Thymus (tissue), 11 donors: ENCODE measurements at regions not wholly inside any gene's neighbourhood (a gene's known extent, or its start where the extent isn't known, plus 50 kb on each side); places are given as distances from the start of the nearest gene placed in this dataset.
"Not testable (repeated sequence)": the region's sequence is repeated elsewhere in the genome, so short reads cannot be mapped to it uniquely, and the experiment has no call there.

Experiments used
- DNase-seq, 9 donors: peaks; one replicate each; pipeline ENCODE4 v3.0.0-alpha.2; 2013; ENCODE audit warnings: low spot score in 9 of 9, low read depth in 6 of 9, missing footprints in 1 of 9
- H3K27ac ChIP-seq, 2 donors: one replicate each; pipeline ENCODE4 v1.5.1; 2013; ENCODE audit warnings: control low read depth in 1 of 2, low read depth in 1 of 2, low read length in 1 of 2, mild to moderate bottlenecking in 1 of 2, moderate library complexity in 1 of 2
- H3K27me3 ChIP-seq, 2 donors: one replicate each; pipeline ENCODE4 v1.5.1; 2013; ENCODE audit warnings: low read length in 1 of 2; ENCODE audit not compliant: control insufficient read depth in 2 of 2, insufficient read depth in 1 of 2
- H3K36me3 ChIP-seq, 2 donors: one replicate each; pipeline ENCODE4 v1.5.1; 2013; ENCODE audit warnings: low read length in 1 of 2, mild to moderate bottlenecking in 1 of 2, moderate library complexity in 1 of 2; ENCODE audit not compliant: control insufficient read depth in 2 of 2, insufficient read depth in 2 of 2
- H3K4me1 ChIP-seq, 2 donors: one replicate each; pipeline ENCODE4 v1.5.1; 2013; ENCODE audit warnings: low read length in 2 of 2; ENCODE audit not compliant: control insufficient read depth in 2 of 2, insufficient read depth in 2 of 2
- H3K4me3 ChIP-seq, 2 donors: one replicate each; pipeline ENCODE4 v1.5.1; 2013; ENCODE audit warnings: low read length in 2 of 2, control low read depth in 1 of 2, mild to moderate bottlenecking in 1 of 2
- H3K9me3 ChIP-seq, 2 donors: one replicate each; pipeline ENCODE4 v1.5.1; 2013; ENCODE audit warnings: low read length in 1 of 2, mild to moderate bottlenecking in 1 of 2; ENCODE audit not compliant: control insufficient read depth in 2 of 2, insufficient read depth in 1 of 2
- WGBS: extraction: QIAGEN DNeasy Blood & Tissue Kit; methylation state at CpG from one replicate; pipeline ENCODE4 v1.1.7; 2013; 5-methylcytosine and 5-hydroxymethylcytosine counted together
- donor health status: healthy.

GRCh38 chr11:90700789-90701439, 478.1 kb upstream of the CHORDC1 start:
- no peaks in the 10 kb centered on the region for H3K9me3 ChIP-seq
- H3K4me3 ChIP-seq, result no peak overlapping the region
- H3K4me1 ChIP-seq, result no peaks in the 10 kb centered on the region
- no peak overlapping the region for H3K27ac ChIP-seq
- no peak for DNase-seq
- no peaks in the 10 kb centered on the region for H3K27me3 ChIP-seq
- H3K36me3 ChIP-seq, result no peaks in the 10 kb centered on the region
- WGBS, result 88% methylated on average over 4 of the region's 4 CpGs

- Histone ChIP-seq H3K27me3 (no peaks in the 10 kb centered on the region), H3K9me3 (no peaks in the 10 kb centered on the region), H3K27ac (no peak overlapping the region), H3K36me3 (no peaks in the 10 kb centered on the region), H3K4me1 (no peaks in the 10 kb centered on the region), H3K4me3 (no peak overlapping the region)
- no peak for DNase-seq
- 87% methylated on average over 2 of the region's 2 CpGs for WGBS
Measured at GRCh38 chr11:90699791-90700400, 477.0 kb upstream of the CHORDC1 start.

DNA sequence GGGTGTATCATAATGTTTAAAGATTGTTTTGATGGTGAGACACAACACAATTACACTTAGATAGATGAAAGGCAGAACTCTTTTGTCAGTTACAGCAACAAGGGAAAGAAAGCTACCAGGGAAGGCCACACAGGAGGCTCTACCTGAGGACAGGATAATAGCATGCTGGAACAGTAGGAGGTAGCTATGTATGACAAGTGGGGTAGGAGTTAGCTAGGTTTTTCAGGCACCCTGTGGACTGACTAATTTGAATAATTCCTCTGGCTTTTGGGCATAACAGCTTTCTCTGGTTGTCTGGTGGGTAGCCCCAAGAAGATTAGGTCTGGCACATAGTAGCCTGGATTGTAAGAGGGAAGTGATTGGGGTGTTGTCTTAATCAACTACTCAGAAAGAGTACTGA, 475.4 kb upstream of the CHORDC1 start:
- no peaks in the 10 kb centered on the region for H3K27me3 ChIP-seq
- DNase-seq, result no peak
- no peaks in the 10 kb centered on the region for H3K36me3 ChIP-seq
- no peaks in the 10 kb centered on the region for H3K4me1 ChIP-seq
- no peak overlapping the region for H3K27ac ChIP-seq
- H3K9me3 ChIP-seq, result peaks cover 1 to 6% of the 10 kb centered on the region in 2 donors
- H3K4me3 ChIP-seq, result no peak overlapping the region

- 88% methylated on average over 1 of the region's 1 CpG for WGBS
Measured at GRCh38 chr11:90675496-90675895, 452.6 kb upstream of the CHORDC1 start.

DNA sequence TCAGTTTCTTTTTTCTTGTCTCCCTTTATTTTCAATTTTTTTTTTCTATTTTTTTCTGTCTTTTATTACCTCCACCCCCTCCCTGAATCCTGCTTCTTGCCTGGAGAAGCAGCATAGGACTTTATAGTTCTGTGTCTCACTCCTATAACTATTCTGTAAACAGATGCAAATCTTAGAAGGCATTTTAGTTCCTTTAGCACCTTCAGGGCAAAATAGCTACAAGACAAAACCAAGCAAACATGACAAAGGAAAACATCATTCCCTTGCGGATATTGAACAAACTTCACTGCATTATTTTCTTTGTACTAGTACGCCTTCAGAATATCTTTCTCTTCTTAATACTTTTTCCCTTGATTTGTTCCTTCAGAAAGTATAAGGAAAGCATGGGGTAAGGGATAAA, 446.2 kb upstream of the CHORDC1 start:
- no peak for DNase-seq
- Histone ChIP-seq H3K27me3 (no peaks in the 10 kb centered on the region), H3K36me3 (no peaks in the 10 kb centered on the region), H3K4me1 (no peaks in the 10 kb centered on the region), H3K27ac (no peak overlapping the region), H3K4me3 (no peak overlapping the region), H3K9me3 (no peaks in the 10 kb centered on the region)
- 100% methylated on average over 2 of the region's 2 CpGs for whole genome bisulfite sequencing

More at GRCh38 chr11:90675496-90675895, 452.6 kb upstream of the CHORDC1 start:
- not testable (repeated sequence) for H3K4me1 ChIP-seq, H3K36me3 ChIP-seq, DNase-seq, H3K9me3 ChIP-seq, H3K4me3 ChIP-seq, H3K27ac ChIP-seq, H3K27me3 ChIP-seq

- Histone ChIP-seq H3K4me3 (no peak overlapping the region), H3K4me1 (no peaks in the 10 kb centered on the region), H3K36me3 (no peaks in the 10 kb centered on the region), H3K9me3 (no peaks in the 10 kb centered on the region), H3K27me3 (no peaks in the 10 kb centered on the region), H3K27ac (no peak overlapping the region)
- DNase-seq, result no peak
Measured at GRCh38 chr11:90668502-90668901, 445.7 kb upstream of the CHORDC1 start.

- no peaks in the 10 kb centered on the region for H3K27me3 ChIP-seq
- no peaks in the 10 kb centered on the region for H3K4me1 ChIP-seq
- no peaks in the 10 kb centered on the region for H3K36me3 ChIP-seq
- H3K4me3 ChIP-seq, result no peak overlapping the region
- WGBS, result 85% methylated on average over 2 of the region's 2 CpGs
- H3K27ac ChIP-seq, result no peak overlapping the region
- no peaks in the 10 kb centered on the region for H3K9me3 ChIP-seq
- no peak for DNase-seq
Measured at GRCh38 chr11:90661233-90661632, 438.4 kb upstream of the CHORDC1 start.

DNA sequence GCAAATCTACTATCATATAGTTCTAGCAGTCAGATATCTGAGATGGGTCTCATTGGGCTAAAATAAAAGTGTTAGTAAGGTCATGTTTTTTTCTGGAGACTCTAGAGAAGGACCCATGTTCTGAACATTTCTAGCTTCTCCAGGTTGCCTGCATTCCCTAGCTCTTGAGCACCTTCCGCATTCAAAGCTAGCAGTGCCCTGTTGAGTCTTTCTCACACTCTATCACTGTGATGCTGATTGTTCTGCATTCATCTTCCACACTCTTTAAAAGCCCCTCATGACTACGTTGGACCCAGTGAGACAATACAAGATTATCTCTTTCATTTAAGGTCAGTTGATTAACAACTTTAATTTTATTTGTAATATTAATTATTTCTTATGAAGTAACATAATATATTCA, 433.3 kb upstream of the CHORDC1 start:
- WGBS, result 90% methylated on average over 2 of the region's 2 CpGs
- Histone ChIP-seq H3K27me3 (no peaks in the 10 kb centered on the region), H3K27ac (no peak overlapping the region), H3K4me3 (no peak overlapping the region), H3K4me1 (no peaks in the 10 kb centered on the region), H3K36me3 (no peaks in the 10 kb centered on the region), H3K9me3 (no peaks in the 10 kb centered on the region)
- no peak for DNase-seq

- no peak for DNase-seq
- H3K36me3 ChIP-seq, result no peaks in the 10 kb centered on the region
- no peak overlapping the region for H3K4me3 ChIP-seq
- 96% methylated on average over 2 of the region's 2 CpGs for WGBS
- H3K27ac ChIP-seq, result no peak overlapping the region
- no peaks in the 10 kb centered on the region for H3K27me3 ChIP-seq
- H3K9me3 ChIP-seq, result no peaks in the 10 kb centered on the region
- no peaks in the 10 kb centered on the region for H3K4me1 ChIP-seq
Measured at GRCh38 chr11:90650153-90650552, 427.3 kb upstream of the CHORDC1 start.
